Nephron progenitor cell (in vitro differentiated cells): ENCODE measurements at regions not wholly inside any gene's neighbourhood (a gene's known extent, or its start where the extent isn't known, plus 50 kb on each side); places are given as distances from the start of the nearest gene placed in this dataset.

Experiments used
- DNase-seq: peaks from one replicate; pipeline ENCODE4 v3.0.0; 2021
- H3K27ac Mint-ChIP-seq: 2 replicates; pipeline ENCODE4 v1.8.0; 2021; ENCODE audit warnings: mild to moderate bottlenecking, moderate library complexity, mixed read lengths
- H3K27me3 Mint-ChIP-seq: 2 replicates; pipeline ENCODE4 v1.8.0; 2021; ENCODE audit warnings: mild to moderate bottlenecking, low read depth, mixed read lengths; ENCODE audit not compliant: poor library complexity
- H3K36me3 Mint-ChIP-seq: 2 replicates; pipeline ENCODE4 v1.8.0; 2021; ENCODE audit warnings: low read depth, mixed read lengths
- H3K4me1 Mint-ChIP-seq: 2 replicates; pipeline ENCODE4 v1.8.0; 2021; ENCODE audit warnings: mixed read lengths
- H3K4me3 Mint-ChIP-seq: 2 replicates; pipeline ENCODE4 v1.8.0; 2021; ENCODE audit warnings: mild to moderate bottlenecking, moderate library complexity, mixed read lengths
- H3K9me3 Mint-ChIP-seq: 2 replicates; pipeline ENCODE4 v1.8.0; 2021; ENCODE audit warnings: mild to moderate bottlenecking, moderate library complexity, mixed read lengths
- CTCF ChIP-seq: fragments of 200-600 bp; sonication (generic); IDR thresholded peaks from 2 replicates; pipeline ENCODE4 v1.5.0; 2021; ENCODE audit warnings: antibody characterized with exemption

DNA sequence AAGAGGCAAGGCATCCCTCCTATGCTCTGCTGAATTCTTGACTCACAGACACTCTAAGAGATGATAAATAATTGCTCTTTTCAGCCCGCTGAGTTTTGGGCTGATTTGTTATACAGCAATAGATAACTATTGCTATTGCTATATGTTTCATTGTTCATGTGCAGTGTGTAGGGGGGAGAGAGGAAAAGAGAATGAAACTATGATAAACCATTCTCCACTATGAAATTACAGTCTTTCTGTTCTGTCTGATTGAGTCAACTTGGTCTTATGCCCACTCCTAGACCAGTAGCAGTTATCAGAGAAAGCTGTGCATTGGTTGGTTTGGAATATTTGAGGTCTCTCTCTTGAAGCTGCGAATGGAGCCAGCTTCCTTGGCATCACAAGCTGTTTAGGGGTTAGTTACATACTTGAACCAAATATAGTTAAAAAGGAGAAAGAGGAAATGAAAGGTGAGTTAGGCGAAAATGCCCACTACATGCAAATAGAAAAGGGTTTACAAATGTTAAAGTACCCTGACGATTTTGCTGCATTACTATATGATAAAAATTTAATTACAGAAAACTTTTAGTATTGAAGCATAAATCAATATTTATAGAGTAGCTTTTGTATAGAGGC is 136.3 kb upstream of the ACTBL2 start:
- H3K27me3 Mint-ChIP-seq: no peaks in the 10 kb centered on the region
- DNase-seq: no peak
- TF ChIP-seq CTCF: no peak
- no peaks in the 10 kb centered on the region for H3K36me3 Mint-ChIP-seq
- H3K4me1 Mint-ChIP-seq: peaks cover 16% of the 10 kb centered on the region
- no peak overlapping the region for H3K27ac Mint-ChIP-seq
- no peak overlapping the region for H3K4me3 Mint-ChIP-seq
- peaks cover 12% of the 10 kb centered on the region for H3K9me3 Mint-ChIP-seq

GRCh38 chr5:57613741-57614140 is 131.1 kb upstream of the ACTBL2 start:
- H3K9me3 Mint-ChIP-seq: peaks cover 5% of the 10 kb centered on the region
- peaks cover 45% of the 10 kb centered on the region for H3K4me1 Mint-ChIP-seq
- no peak for TF ChIP-seq CTCF
- H3K36me3 Mint-ChIP-seq: peaks cover 2% of the 10 kb centered on the region
- peak overlapping the region; percentile 24 for H3K27ac Mint-ChIP-seq
- no peak overlapping the region for H3K4me3 Mint-ChIP-seq
- DNase-seq: no peak
- no peaks in the 10 kb centered on the region for H3K27me3 Mint-ChIP-seq

DNA sequence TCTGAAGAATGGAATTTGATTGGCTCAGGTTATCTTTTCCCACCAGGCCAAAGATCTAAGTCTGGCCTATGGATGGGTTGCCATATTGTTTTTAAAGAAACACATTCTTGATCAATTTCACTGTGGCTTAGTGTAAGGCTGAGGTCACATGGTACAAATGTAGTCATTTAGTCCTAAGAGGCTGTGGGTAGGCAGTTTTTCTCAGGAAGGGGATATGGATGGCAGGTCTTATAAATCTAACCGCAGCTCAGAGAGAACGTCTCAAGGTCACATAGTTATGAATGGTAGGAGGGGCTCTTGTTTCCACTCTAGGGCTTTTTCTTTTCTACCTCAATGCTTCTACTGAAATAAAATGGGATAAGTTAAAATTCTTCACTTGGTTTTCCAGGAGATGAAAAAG is 128.6 kb upstream of the ACTBL2 start:
- no peak for DNase-seq
- H3K4me1 Mint-ChIP-seq: peaks cover 45% of the 10 kb centered on the region
- H3K4me3 Mint-ChIP-seq: no peak overlapping the region

GRCh38 chr5:57608542-57608941 is 125.9 kb upstream of the ACTBL2 start:
- no peak for TF ChIP-seq CTCF
- Mint-ChIP-seq H3K9me3 (peaks cover 12% of the 10 kb centered on the region), H3K4me1 (peaks cover 26% of the 10 kb centered on the region)

More for the DNA sequence above, 128.6 kb upstream of the ACTBL2 start:
- no peak overlapping the region for H3K27ac Mint-ChIP-seq
- peaks cover 12% of the 10 kb centered on the region for H3K9me3 Mint-ChIP-seq
- H3K36me3 Mint-ChIP-seq: peaks cover 11% of the 10 kb centered on the region
- TF ChIP-seq CTCF: no peak
- H3K27me3 Mint-ChIP-seq: no peaks in the 10 kb centered on the region

DNA sequence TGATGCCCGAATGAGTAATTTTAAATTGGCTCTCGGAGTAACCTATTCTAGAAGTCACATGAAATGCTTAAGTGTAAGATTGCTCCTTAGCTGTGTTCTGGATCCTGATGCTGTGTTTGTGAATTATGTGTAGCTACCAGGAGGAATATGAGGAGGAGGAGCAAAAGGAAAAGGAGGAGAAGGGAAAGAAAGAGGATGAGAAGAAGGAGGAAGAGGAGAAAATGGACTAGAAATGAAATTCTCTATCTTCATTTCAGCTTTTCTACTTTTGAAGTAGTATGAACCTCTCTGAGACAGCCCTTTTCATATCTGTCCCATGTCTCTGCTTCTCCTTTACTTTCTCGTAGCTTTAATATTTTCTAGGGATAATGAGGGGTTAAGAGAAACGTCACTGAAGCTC is 119.4 kb upstream of the ACTBL2 start:
- no peak for DNase-seq
- no peak overlapping the region for H3K27ac Mint-ChIP-seq
- TF ChIP-seq CTCF: no peak
- H3K36me3 Mint-ChIP-seq: no peaks in the 10 kb centered on the region
- H3K9me3 Mint-ChIP-seq: no peaks in the 10 kb centered on the region
- peaks cover 3% of the 10 kb centered on the region for H3K27me3 Mint-ChIP-seq
- H3K4me3 Mint-ChIP-seq: no peak overlapping the region
- H3K4me1 Mint-ChIP-seq: no peaks in the 10 kb centered on the region

More at GRCh38 chr5:57608542-57608941, 125.9 kb upstream of the ACTBL2 start:
- Mint-ChIP-seq H3K27ac (no peak overlapping the region), H3K36me3 (peaks cover 11% of the 10 kb centered on the region), H3K4me3 (no peak overlapping the region), H3K27me3 (no peaks in the 10 kb centered on the region)
- no peak for DNase-seq

GRCh38 chr5:57600321-57600720 is 117.7 kb upstream of the ACTBL2 start:
- TF ChIP-seq CTCF: no peak
- Mint-ChIP-seq H3K27ac (no peak overlapping the region), H3K4me3 (no peak overlapping the region), H3K9me3 (no peaks in the 10 kb centered on the region), H3K4me1 (no peaks in the 10 kb centered on the region), H3K36me3 (no peaks in the 10 kb centered on the region), H3K27me3 (peaks cover 3% of the 10 kb centered on the region)
- no peak for DNase-seq
